HCT116 (cell line): ENCODE measurements at regions not wholly inside any gene's neighbourhood (a gene's known extent, or its start where the extent isn't known, plus 50 kb on each side); places are given as distances from the start of the nearest gene placed in this dataset.

Experiments
- ATAC-seq: fragments of 200-7000 bp; cut with Tn5 transposase; 2 replicates; pipeline ENCODE4 v1.9.1; 2020; ENCODE audit warnings: mild to moderate bottlenecking, moderate library complexity
- BruUV-seq: library from RNA; stranded (reverse); fragments of 400-500 nt; replicated peaks from 2 replicates; lab custom pipeline; 2021; lab: Mats Ljungman, UMichigan
- CTCF ChIA-PET: fragments of 300-600 bp; sonication (Branson Sonifier 250); formaldehyde crosslinking; loops from one replicate; lab custom pipeline; 2021; ENCODE audit warnings: antibody characterized with exemption; lab: Charles Lee
- POLR2A ChIA-PET: fragments of 300-600, 350-600 bp; sonication (Branson Sonifier 250); formaldehyde crosslinking; loops from one replicate; lab custom pipeline; 2021; ENCODE audit warnings: antibody characterized with exemption; lab: Charles Lee
- RAD21 ChIA-PET, 2 experiments: fragments of 300-600 bp; sonication (Branson Sonifier 250); formaldehyde crosslinking; loops; one replicate each; lab custom pipeline; 2023; ENCODE audit warnings: low total read pairs in 2 of 2; ENCODE audit not compliant: uncharacterized antibody in 2 of 2, unreplicated experiment in 2 of 2, low non-redundant PET in 1 of 2; lab: Charles Lee
- DNase-seq: peaks from one replicate; pipeline ENCODE4 v3.0.0-alpha.2; 2010; ENCODE audit warnings: low read depth, low spot score
- H2AFZ ChIP-seq: fragments of 200-600 bp; shearing (Covaris generic), sonication (generic); 2 replicates; pipeline ENCODE4 v1.6.1; 2017; ENCODE audit warnings: low read depth, mixed run types, mixed read lengths, antibody characterized with exemption, low read length; ENCODE audit not compliant: poor library complexity, severe bottlenecking
- H3K27ac ChIP-seq: 2 replicates; pipeline ENCODE4 v1.5.1; 2012; ENCODE audit warnings: low read depth, low read length
- H3K27me3 ChIP-seq: fragments of 200-600 bp; sonication (generic); 2 replicates; pipeline ENCODE4 v1.6.1; 2016; ENCODE audit warnings: mixed run types, low read length, mixed read lengths; ENCODE audit not compliant: insufficient read depth
- H3K36me3 ChIP-seq, 2 experiments: fragments of 200-500 bp in 1 of 2; fragments of 200-600 bp in 1 of 2; sonication (Bioruptor generic) in 1 of 2; sonication (generic) in 1 of 2; 2 replicates each; pipeline versions ENCODE4 v1.5.1 to v1.6.1; 2014 to 2016; ENCODE audit warnings: low read length in 2 of 2, inconsistent platforms in 1 of 2, mixed read lengths in 1 of 2, mixed run types in 1 of 2; ENCODE audit not compliant: insufficient read depth in 2 of 2, control insufficient read depth in 1 of 2
- H3K4me1 ChIP-seq, 2 experiments: fragments of 200-600 bp in 1 of 2; sonication (generic) in 1 of 2; 2 replicates each; pipeline versions ENCODE4 v1.5.1 to v1.6.1; 2012 to 2017; ENCODE audit warnings: low read length in 2 of 2, inconsistent platforms in 1 of 2, mild to moderate bottlenecking in 1 of 2, mixed read lengths in 1 of 2, mixed run types in 1 of 2, moderate library complexity in 1 of 2; ENCODE audit not compliant: insufficient read depth in 2 of 2, control insufficient read depth in 1 of 2
- H3K4me2 ChIP-seq: fragments of 200-600 bp; sonication (generic); 2 replicates; pipeline ENCODE4 v1.6.1; 2017; ENCODE audit warnings: mixed run types, low read length, mixed read lengths
- H3K4me3 ChIP-seq, 2 experiments: fragments of 200-600 bp in 1 of 2; sonication (generic) in 1 of 2; replicated peaks in 1 of 2; 2 replicates each; pipeline ENCODE4 v1.5.1; 2011 to 2016; ENCODE audit warnings: low read length in 2 of 2, control low read depth in 1 of 2, low read depth in 1 of 2, mild to moderate bottlenecking in 1 of 2, mixed read lengths in 1 of 2, mixed run types in 1 of 2
- H3K79me2 ChIP-seq: fragments of 200-600 bp; sonication (generic); 2 replicates; pipeline ENCODE4 v1.6.1; 2017; ENCODE audit warnings: mild to moderate bottlenecking, mixed run types, low read length, moderate library complexity, mixed read lengths; ENCODE audit not compliant: insufficient read depth
- H3K9ac ChIP-seq: fragments of 200-600 bp; sonication (generic); 2 replicates; pipeline ENCODE4 v1.6.1; 2016; ENCODE audit warnings: low read length, mixed read lengths
- H3K9me2 ChIP-seq: fragments of 200-600 bp; sonication (generic), shearing (Covaris generic); 2 replicates; pipeline ENCODE4 v1.6.1; 2017; ENCODE audit warnings: mixed run types, mild to moderate bottlenecking, moderate library complexity; ENCODE audit not compliant: insufficient read depth
- H3K9me3 ChIP-seq, 2 experiments: fragments of 200-500 bp in 1 of 2; fragments of 200-600 bp in 1 of 2; sonication (Bioruptor generic) in 1 of 2; sonication (generic) in 1 of 2; 2 replicates each; pipeline ENCODE4 v1.6.1; 2014 to 2017; ENCODE audit warnings: low read length in 2 of 2, mixed read lengths in 2 of 2, inconsistent platforms in 1 of 2, low read depth in 1 of 2, mild to moderate bottlenecking in 1 of 2, mixed run types in 1 of 2, moderate library complexity in 1 of 2; ENCODE audit not compliant: control insufficient read depth in 1 of 2, insufficient read depth in 1 of 2
- H4K20me1 ChIP-seq: fragments of 200-600 bp; sonication (generic), shearing (Covaris generic); 2 replicates; pipeline ENCODE4 v1.6.1; 2017; ENCODE audit warnings: mixed run types, mild to moderate bottlenecking, moderate library complexity; ENCODE audit not compliant: insufficient read depth
- ATF3 ChIP-seq: IDR thresholded peaks from 2 replicates; pipeline ENCODE4 v1.6.1; 2012
- ELF1 ChIP-seq: IDR thresholded peaks from 2 replicates; pipeline ENCODE4 v1.6.1; 2012; ENCODE audit warnings: low read depth, borderline replicate concordance
- EZH2 ChIP-seq: fragments of 200-600 bp; sonication (generic); IDR thresholded peaks from 2 replicates; pipeline ENCODE4 v1.6.1; 2017; ENCODE audit warnings: antibody characterized with exemption, mixed run types
- EZH2phosphoT487 ChIP-seq: fragments of 200-600 bp; IDR thresholded peaks from 2 replicates; pipeline ENCODE4 v1.6.1; 2018; ENCODE audit warnings: antibody characterized with exemption, borderline replicate concordance
- MAX ChIP-seq: IDR thresholded peaks from 2 replicates; pipeline ENCODE4 v1.6.1; 2012
- POLR2AphosphoS5 ChIP-seq: IDR thresholded peaks from 2 replicates; pipeline ENCODE4 v1.6.1; 2011; ENCODE audit warnings: mild to moderate bottlenecking, low read depth, low read length, moderate library complexity
- REST ChIP-seq: IDR thresholded peaks from 2 replicates; pipeline ENCODE4 v1.6.1; 2012; ENCODE audit warnings: low read depth
- SIN3A ChIP-seq: IDR thresholded peaks from 2 replicates; pipeline ENCODE4 v1.6.1; 2012; ENCODE audit warnings: low read depth
- TCF7L2 ChIP-seq: IDR thresholded peaks from 2 replicates; pipeline ENCODE4 v1.7.0; 2011; ENCODE audit warnings: borderline replicate concordance, inconsistent platforms; ENCODE audit not compliant: insufficient read depth, insufficient read length; ENCODE audit errors: extremely low read depth
- ZBTB33 ChIP-seq: IDR thresholded peaks from 2 replicates; pipeline ENCODE4 v1.6.1; 2011; ENCODE audit warnings: mild to moderate bottlenecking, low read length, moderate library complexity; ENCODE audit not compliant: insufficient replicate concordance; ENCODE audit errors: extremely low read depth
- intact Hi-C: fragments of 100-400 bp; cut with micrococcal nuclease; formaldehyde crosslinking; loops from 2 replicates; pipeline ENCODE4 v1.10.0; 2022

GRCh38 chr3:3586843-3587646 lies 212.2 kb upstream of the LRRN1 start:
- ChIA-PET RAD21 (no interaction called here), CTCF (no interaction called here)

More at GRCh38 chr3:3586843-3587646, 212.2 kb upstream of the LRRN1 start:
- H3K9me3 ChIP-seq, result peaks cover 0 to 26% of the 10 kb centered on the region in 2 experiments; a peak in 2 of 4 replicates
- H3K9me2 ChIP-seq, result no peaks in the 10 kb centered on the region
- no peak overlapping the region for H2AFZ ChIP-seq
- H3K36me3 ChIP-seq, result no peaks in the 10 kb centered on the region
- DNase-seq (no peak), ATAC-seq (no peak)
- H3K27ac ChIP-seq, result no peak overlapping the region
- BruUV-seq, result no TSS peak
- no peak overlapping the region for H3K4me3 ChIP-seq
- no peaks in the 10 kb centered on the region for H3K27me3 ChIP-seq
- no peaks in the 10 kb centered on the region for H3K79me2 ChIP-seq
- intact Hi-C loops, result no loop called here
- no peak overlapping the region for H3K4me2 ChIP-seq
- H4K20me1 ChIP-seq, result no peaks in the 10 kb centered on the region
- no peaks in the 10 kb centered on the region for H3K4me1 ChIP-seq
- no peak overlapping the region for H3K9ac ChIP-seq
- POLR2A ChIA-PET, result no interaction called here
- TF ChIP-seq EZH2 (no peak), ATF3 (no peak), SIN3A (no peak), MAX (no peak), ELF1 (no peak), REST (no peak), POLR2AphosphoS5 (no peak), EZH2phosphoT487 (no peak), ZBTB33 (no peak), TCF7L2 (no peak)
- TF ChIP-seq, all 23 proteins: peak for 0
